Fibroblast of skin of right biceps (primary cell): ENCODE measurements at regions not wholly inside any gene's neighbourhood (a gene's known extent, or its start where the extent isn't known, plus 50 kb on each side); places are given as distances from the start of the nearest gene placed in this dataset.
A peak's percentile ranks its signal among the peaks of the same experiment; 100 is the strongest.

Experiments used
- DNase-seq: peaks from one replicate; pipeline ENCODE4 v3.0.0-alpha.2; 2013

DNA sequence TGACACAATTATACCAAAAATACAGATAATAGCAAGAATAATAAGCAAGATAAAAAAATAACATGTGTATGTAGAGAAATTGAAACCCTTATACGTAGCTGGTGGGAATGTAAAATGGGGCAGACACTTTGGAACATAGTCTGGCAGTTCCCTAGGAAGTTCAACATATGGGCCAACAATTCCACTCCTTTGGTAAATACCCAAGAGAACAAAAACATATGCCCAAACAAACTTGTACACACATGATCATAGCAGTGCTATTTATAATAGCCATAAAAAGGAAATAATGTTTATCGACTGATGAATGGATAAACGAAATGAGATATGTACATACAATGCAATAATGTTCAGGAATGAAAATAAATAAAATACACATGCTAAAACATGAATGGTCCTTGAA is 462.4 kb upstream of the SORCS1 start:
- no peak for DNase-seq

- no peak for DNase-seq
Measured at GRCh38 chr10:107623292-107623691, 458.8 kb upstream of the SORCS1 start.

DNA sequence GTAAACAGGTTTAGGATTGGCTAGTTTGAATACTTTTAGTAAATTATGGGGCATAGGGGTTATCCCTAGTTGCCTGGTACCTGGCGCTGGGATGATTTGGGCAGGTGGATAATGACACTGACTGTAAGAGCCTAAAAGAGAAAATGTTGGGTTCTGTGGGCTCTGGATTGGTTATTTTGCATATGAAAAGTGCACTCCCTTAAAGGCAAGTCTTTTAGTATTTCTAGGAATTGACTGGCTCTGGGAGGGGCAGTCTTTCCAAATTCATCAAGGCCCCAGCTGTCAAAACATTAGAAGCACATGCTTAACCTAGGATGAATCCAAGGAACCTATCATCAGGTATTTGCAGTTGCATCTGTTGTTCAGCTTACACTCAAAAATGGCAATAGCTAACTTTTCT is 454.6 kb upstream of the SORCS1 start:
- DNase-seq, result no peak

DNA sequence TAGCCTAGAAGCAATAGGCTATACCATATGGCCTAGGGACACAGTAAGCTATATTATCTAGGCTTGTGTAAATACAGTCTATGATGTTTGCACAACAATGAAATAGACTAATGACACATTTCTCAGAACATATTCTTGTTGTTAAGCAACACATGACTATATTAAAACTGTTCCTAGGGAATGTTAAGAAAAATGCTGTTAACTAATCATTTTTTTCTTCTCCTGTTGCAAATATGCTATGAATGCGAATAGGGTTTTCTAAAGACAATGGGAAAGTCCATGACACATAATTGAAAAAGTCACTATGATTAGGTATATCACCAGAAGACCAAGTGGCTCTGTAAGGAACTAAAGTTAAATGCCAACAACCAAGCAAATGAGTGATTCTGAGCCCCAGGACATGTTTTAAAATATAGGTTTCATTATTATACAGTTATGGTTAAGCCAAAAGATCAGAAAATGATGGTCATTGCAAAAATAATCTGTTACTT is 454.0 kb upstream of the SORCS1 start:
- DNase-seq, result peak; percentile 1

- DNase-seq, result peak; percentile 27
Measured at GRCh38 chr10:107616463-107617410, 452.2 kb upstream of the SORCS1 start.

DNA sequence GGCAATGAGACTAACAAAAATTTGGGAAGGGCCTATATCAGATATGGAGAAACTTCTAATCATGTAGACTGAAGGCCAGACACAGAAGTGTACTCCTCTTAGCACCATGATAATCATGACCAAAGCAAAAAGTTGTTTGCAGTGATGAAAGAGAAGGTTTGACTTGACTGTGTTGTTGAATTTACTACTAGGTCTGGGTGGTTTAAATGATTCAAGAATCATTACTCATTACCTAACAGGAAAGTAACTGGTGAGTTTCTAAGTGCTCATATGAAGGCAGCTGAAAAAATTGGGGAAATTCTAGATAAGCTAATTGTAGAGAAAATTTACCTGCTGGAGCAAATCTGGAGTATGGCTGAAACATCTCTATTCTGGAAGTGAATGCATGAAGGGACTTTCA is 451.5 kb upstream of the SORCS1 start:
- DNase-seq, result no peak

GRCh38 chr10:107614939-107615685 is 450.6 kb upstream of the SORCS1 start:
- peak; percentile 38 for DNase-seq

DNA sequence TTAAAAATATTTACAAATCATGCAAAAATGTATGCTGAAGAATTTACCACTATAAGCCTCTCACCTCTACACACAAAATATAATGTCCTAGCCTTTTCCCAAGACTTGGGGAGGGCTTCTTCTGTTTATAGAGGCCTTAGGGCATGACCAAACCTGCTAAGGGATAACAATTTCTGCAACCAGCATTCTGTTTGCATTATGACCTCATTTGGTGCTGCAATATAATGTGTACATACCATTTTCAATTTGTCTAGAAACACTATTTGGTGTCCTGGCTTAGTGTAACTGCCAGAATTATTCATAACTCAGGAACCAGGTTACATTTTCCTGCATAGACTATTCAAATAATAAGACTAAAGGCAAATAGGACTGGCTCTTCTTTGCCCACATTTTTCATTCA is 446.6 kb upstream of the SORCS1 start:
- DNase-seq, result no peak

GRCh38 chr10:107589081-107589480 is 424.6 kb upstream of the SORCS1 start:
- DNase-seq, result no peak

DNA sequence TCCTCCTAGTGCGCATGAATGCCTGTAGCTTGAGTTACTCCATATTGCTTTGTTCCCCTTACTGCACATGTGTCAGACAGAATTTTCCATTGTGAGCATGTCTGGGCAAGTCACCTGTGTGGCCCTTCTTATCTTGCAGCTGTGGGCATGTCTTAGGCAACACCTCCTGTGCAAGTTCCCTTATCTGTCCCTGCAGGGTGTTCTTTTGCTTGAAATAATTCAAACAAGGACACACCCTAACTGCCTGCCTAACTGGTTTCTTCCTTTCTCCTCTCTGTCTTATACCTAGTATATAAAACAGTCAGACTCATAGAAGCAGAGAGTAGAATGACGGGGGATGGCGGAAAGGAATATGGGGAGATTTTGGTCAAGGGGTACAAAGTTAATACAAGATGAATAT is 421.1 kb upstream of the SORCS1 start:
- DNase-seq, result no peak

DNA sequence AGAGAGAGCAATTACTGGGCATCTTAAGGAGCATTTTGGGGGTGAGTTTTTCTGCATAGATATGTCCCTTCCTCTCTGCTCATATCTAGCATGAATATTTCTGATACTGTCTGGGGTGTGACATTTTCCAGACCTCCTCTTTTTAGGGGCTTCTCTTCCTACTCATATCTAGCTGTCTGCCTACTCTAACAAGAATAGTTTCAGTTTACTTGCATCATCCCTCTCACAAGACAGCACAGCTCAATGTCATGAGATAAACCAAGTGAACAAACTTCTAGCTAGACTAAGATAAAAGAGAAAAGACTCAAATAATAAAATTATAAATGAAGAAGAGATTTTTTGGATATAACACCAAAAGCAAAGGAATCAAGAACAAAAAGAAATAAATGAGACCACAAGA is 419.5 kb upstream of the SORCS1 start:
- DNase-seq, result no peak

DNA sequence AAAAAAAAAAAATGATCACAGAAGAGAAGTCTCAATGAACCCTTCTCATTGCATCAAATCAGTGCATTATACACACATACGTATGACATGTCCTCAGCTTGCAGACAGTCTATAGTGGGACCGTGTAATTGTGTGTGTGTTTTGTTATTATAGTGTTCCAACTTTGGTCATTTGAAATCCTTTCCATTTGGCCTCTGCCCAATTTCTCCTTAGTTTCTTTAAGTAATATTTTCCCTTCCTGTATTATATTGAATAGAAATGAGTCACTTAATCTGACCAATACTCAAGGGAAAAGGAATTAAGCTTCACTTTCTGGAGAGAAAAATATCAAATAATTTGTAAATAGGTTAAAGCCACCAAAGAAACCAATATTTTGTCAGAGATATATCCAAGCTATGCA is 415.5 kb upstream of the SORCS1 start:
- no peak for DNase-seq

- DNase-seq, result no peak
Measured at GRCh38 chr10:107577221-107577620, 412.7 kb upstream of the SORCS1 start.

DNA sequence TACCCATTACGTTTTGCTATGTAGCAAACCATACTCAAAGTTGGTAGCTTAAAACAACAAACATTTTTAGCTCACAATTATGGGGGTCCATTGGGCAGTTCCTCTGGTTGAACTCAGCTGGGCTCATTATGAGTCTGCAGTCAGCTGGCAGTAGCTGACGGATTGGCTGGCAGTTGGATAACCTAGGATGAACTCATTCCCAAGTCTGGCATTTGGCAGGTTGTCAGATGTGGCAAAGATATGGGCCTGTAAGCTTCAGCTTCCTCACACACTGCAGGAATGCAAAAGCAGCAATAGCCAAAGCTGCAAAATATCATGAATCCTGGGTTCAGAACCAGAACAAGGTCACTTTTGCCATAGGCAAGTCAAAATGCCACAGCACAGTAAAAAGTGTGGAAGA is 412.2 kb upstream of the SORCS1 start:
- DNase-seq, result no peak

DNA sequence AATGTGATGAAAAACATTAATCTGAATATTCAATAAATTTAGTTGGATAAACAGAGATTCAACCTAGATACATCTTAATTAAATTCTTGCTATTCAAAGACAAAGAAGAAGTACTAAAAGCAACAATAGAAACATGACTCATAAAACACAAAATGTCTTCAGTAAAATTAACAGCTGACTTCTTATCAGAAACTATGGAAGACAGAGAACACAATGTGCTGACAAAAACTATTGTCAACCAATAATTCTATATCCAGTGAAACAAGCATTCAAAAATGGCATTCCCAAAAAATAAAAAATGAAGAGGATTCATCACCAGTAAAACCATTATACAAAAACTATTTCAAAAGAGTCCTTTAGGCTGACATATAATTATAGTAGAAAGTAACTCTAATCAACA is 400.5 kb upstream of the SORCS1 start:
- DNase-seq, result no peak

DNA sequence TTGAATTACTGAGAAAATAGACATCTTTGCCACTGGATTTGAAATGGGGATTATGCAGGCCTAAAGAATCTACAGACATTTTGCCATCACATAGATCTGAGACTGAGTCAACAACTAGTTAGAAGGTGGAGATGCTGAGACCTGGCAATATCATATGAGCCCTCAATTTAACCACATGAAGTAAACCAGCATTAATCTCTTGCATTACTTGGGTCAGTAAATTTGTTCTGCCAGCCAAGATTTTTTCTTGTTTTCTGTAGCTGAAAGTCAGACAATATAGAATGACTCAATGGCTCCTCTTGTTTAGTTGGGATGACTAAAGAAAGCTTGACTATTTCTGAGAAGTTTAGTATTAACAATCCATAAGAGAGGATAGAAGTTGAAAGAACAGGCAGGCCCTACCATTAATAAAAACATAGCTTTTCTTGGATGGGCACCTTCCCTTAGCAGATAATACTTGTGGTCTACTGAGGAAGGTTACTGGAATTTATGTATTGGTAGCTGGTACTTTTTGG is 396.7 kb upstream of the SORCS1 start:
- peak; percentile 22 for DNase-seq

GRCh38 chr10:107557916-107558315 is 393.4 kb upstream of the SORCS1 start:
- DNase-seq, result peak; percentile 17

DNA sequence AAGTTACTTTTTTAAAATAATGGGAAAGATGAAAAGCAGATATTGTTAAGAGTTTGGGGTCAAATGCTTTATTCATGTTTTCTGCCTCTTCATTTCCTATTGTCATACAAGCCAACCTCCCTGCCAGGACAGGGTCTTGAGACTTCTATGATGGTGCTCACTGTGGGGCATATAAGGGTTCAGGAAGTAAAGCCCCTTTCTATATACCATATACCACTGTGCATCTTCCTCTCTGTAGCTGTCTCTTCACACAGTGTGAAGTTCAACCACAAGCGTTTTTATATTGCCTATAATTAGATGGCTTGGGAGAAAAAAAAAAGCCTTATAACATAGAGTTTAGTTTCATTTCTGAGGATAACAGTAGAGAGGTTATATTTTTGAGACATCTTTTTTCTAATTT is 389.8 kb upstream of the SORCS1 start:
- DNase-seq, result no peak

DNA sequence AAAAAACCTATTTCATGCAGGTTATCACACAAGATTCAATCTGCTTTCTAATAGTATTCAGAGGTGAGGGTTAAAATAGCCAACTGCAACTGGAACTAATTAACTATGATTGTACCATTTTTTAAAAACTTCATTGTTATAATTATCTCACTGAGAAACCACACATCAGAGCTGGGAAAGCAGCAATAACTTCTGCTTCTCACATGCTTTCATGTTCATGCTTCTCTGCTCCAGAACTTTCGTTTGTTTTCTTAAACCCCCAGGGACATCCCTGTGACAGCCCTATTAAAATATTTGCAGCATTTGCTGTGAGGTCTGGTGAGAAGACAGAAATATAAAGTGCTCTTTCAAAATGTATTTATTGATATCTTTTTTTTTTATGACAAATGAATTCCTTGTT is 389.0 kb upstream of the SORCS1 start:
- peak; percentile 67 for DNase-seq

- DNase-seq, result no peak
Measured at GRCh38 chr10:107552963-107553362, 388.5 kb upstream of the SORCS1 start.

- peak; percentile 3 for DNase-seq
Measured at GRCh38 chr10:107548301-107548700, 383.8 kb upstream of the SORCS1 start.

GRCh38 chr10:107546986-107547385 is 382.5 kb upstream of the SORCS1 start:
- no peak for DNase-seq

DNA sequence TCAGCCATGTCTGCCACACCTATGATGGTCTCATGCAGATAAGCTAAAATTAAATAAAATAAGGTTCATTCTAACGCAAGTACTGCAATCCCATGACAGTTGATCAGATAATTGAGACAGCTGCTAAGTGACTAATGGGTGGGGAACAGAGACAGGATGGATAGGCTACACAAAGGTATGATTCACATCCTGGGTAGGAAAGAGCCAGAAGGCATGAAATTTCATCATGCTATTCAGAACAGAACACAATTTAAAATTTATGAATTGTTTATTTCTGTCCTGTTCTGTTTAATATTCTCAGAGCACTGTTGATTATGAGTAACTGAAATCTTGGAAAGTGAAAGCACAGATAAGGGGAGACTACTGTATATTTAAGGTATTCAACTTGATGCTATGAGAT is 381.8 kb upstream of the SORCS1 start:
- DNase-seq, result peak; percentile 67

DNA sequence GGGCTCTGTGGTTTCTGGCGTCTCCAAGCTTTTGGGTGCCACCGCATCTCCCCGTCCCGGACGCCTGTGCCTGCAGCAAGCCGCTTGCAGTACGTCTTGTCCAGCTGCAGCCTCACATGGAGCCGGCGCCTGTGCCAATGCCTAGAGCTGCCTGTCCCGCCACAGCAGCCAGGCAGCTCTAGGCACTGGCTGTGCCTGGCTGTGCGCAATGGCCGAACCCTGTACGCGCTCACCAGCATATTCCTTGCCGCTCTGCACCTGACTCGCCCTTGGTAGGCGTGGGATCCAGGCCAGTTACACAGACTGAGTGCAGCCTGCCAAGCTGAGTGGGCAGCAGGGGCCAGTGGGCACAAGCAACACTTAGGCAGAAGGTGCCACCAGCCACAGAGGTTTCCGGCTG is 381.2 kb upstream of the SORCS1 start:
- DNase-seq, result no peak
